ENCODE measurements at regions not wholly inside any gene's neighbourhood (a gene's known extent, or its start where the extent isn't known, plus 50 kb on each side); places are given as distances from the start of the nearest gene placed in this dataset.
A peak's percentile ranks its signal among the peaks of the same experiment; 100 is the strongest.

- no peak for TF ChIP-seq CTCF (IDR thresholded peaks at IDR 0.05; ENCODE audit: insufficient read depth, low read depth, low read length, missing control alignments)
- no peak overlapping the region for H3K4me3 ChIP-seq (ENCODE audit: low read length)
- no peak for DNase-seq (ENCODE audit: low read depth)
These were observed 95.5 kb upstream of the KLHL13 start for GRCh38 chrX:118211891-118212816.

DNA sequence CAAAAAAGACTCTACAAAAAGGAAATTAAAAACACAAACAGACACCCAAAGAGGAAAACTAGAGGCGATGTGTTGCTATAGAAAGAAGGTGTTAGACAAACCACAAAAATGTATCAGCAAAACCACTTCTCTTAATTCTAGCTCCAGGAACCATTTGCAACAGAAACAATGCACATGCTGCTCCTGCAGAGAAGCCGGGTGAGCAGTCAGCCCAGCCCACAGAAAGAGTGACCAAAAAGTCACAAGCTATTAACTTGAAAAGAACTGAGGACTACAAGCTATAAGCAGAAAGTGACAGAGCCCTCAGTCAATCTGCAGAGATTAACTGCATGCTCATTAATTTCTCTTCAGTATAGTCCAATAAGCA lies 96.2 kb upstream of the KLHL13 start:
- no peak for TF ChIP-seq CTCF (IDR thresholded peaks at IDR 0.05; ENCODE audit: insufficient read depth, low read depth, low read length, missing control alignments)
- no peak overlapping the region for H3K4me3 ChIP-seq (ENCODE audit: low read length)
- DNase-seq (ENCODE audit: low read depth): no peak

GRCh38 chrX:118215346-118215745 lies 98.7 kb upstream of the KLHL13 start:
- DNase-seq (ENCODE audit: low read depth): peak; percentile 5
- TF ChIP-seq CTCF (IDR thresholded peaks at IDR 0.05; ENCODE audit: insufficient read depth, low read depth, low read length, missing control alignments): no peak
- no peak overlapping the region for H3K4me3 ChIP-seq (ENCODE audit: low read length)

DNA sequence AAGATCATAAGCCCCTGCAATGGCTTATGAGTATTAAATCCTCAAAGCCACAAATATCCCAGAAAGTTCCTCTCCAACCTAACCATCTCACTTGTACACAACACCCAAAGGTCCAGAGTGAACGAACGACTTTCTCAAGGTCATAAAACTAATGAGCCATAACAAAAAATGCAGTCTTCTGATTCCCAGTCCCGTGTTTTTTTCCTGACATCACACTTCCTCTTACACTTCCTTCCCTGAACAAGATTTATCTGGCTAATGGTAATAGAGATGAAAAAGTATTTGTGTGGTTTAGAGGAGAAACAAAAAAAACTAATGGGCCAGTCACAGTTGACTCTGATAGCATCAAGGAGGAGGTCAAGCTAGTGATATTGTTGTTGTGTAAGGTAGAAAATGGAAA lies 99.5 kb upstream of the KLHL13 start:
- H3K4me3 ChIP-seq (ENCODE audit: low read length): no peak overlapping the region
- TF ChIP-seq CTCF (IDR thresholded peaks at IDR 0.05; ENCODE audit: insufficient read depth, low read depth, low read length, missing control alignments): no peak
- no peak for DNase-seq (ENCODE audit: low read depth)

DNA sequence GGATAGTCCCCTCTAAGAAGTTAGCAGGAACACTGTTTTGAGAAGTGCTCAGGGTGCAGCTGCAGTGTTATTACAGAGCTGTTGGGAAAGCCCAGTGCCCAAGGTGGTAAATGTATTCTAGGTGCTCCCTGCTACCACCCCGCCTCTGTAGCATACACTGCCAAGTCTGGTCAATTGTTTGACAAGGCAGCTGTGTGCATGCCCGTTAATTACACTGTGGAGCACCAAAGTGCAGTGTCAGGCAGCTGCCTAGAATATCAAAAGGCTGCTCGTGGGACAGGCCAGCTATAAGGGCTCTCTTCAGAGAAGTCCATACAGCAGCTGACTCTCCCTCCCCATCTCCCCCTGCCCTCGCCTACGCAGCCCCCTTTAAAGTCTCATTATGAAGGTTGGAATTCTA lies 99.9 kb upstream of the KLHL13 start:
- no peak for TF ChIP-seq CTCF (IDR thresholded peaks at IDR 0.05; ENCODE audit: insufficient read depth, low read depth, low read length, missing control alignments)
- no peak for DNase-seq (ENCODE audit: low read depth)
- no peak overlapping the region for H3K4me3 ChIP-seq (ENCODE audit: low read length)

DNA sequence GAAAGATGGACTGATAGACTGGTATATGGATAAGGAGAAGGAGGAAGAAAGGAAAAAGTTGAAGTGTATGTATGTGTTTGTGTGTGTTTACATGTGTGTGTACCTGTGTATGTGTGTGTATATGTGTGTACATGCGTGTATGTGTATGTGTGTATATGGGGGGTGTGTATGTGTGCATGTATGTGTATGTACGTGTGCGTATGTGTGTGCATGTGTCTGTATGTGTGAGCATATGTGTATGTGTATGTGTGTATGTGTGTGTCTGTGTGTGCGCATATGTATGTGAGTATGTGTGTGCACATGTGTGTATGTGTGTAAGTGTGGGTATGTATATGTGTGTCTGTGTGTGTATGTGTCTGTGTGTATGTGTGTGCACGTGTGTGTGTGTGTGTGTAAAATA lies 101.5 kb upstream of the KLHL13 start:
- no peak overlapping the region for H3K4me3 ChIP-seq (ENCODE audit: low read length)
- DNase-seq (ENCODE audit: low read depth): no peak
- TF ChIP-seq CTCF (IDR thresholded peaks at IDR 0.05; ENCODE audit: insufficient read depth, low read depth, low read length, missing control alignments): no peak

- no peak for DNase-seq (ENCODE audit: low read depth)
- H3K4me3 ChIP-seq (ENCODE audit: low read length): no peak overlapping the region
- TF ChIP-seq CTCF (IDR thresholded peaks at IDR 0.05; ENCODE audit: insufficient read depth, low read depth, low read length, missing control alignments): no peak
These were observed 102.3 kb upstream of the KLHL13 start for GRCh38 chrX:118218940-118219339.
